ENCODE measurements at regions not wholly inside any gene's neighbourhood (a gene's known extent, or its start where the extent isn't known, plus 50 kb on each side); places are given as distances from the start of the nearest gene placed in this dataset.

DNA sequence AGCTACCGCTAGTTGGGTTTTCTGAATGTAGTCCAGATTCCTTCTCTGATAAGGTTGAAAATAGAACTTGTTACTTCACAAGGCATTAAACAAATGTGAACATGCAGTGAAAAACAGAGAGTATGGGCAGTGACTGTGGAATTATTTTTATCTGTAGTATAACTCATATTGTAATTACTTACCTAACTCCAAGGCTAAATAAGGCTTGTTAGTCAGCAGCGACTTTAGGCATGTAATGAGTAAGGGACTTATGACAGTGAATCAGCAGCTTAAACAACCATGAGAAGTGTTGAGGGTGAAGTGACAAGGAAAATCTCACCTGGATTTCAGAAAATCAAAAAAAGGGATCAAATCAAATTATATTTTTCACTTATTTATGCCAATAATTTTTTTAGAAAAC lies 1719.5 kb upstream of the MIR17HG start:
- no peak for TF ChIP-seq CTCF (IDR thresholded peaks at IDR 0.05)
- TF ChIP-seq POLR2A (IDR thresholded peaks at IDR 0.05), result no peak
